PC-9 (cell line): ENCODE measurements at regions not wholly inside any gene's neighbourhood (a gene's known extent, or its start where the extent isn't known, plus 50 kb on each side); places are given as distances from the start of the nearest gene placed in this dataset.

Source experiments
- BruUV-seq: library from RNA; stranded (reverse); fragments of 400-500 nt; replicated peaks from 2 replicates; lab custom pipeline; 2021; lab: Mats Ljungman, UMichigan
- CTCF ChIA-PET: fragments of 300-600 bp; sonication (Branson Sonifier 250); formaldehyde crosslinking; loops from one replicate; lab custom pipeline; 2022; ENCODE audit warnings: antibody characterized with exemption; lab: Charles Lee
- POLR2A ChIA-PET: fragments of 300-600 bp; sonication (Branson Sonifier 250); formaldehyde crosslinking; loops from one replicate; lab custom pipeline; 2022; ENCODE audit warnings: antibody characterized with exemption; ENCODE audit not compliant: unreplicated experiment; lab: Charles Lee
- DNase-seq, 2 experiments: peaks; one replicate each; pipeline versions ENCODE4 v3.0.0 to v3.0.0-alpha.2; 2015 to 2022; ENCODE audit warnings: mixed read lengths in 1 of 2
- H2AFZ ChIP-seq: fragments of 200-600 bp; sonication (generic); 2 replicates; pipeline ENCODE4 v1.8.1; 2017; ENCODE audit warnings: antibody characterized with exemption
- H3F3A ChIP-seq: fragments of 200-600 bp; sonication (generic); 2 replicates; pipeline ENCODE4 v1.8.1; 2017; ENCODE audit warnings: antibody characterized with exemption, mild to moderate bottlenecking, low read depth; ENCODE audit not compliant: insufficient read depth
- H3K27ac ChIP-seq: fragments of 200-600 bp; sonication (generic); 2 replicates; pipeline ENCODE4 v1.6.1; 2016; ENCODE audit warnings: mixed run types
- H3K27me3 ChIP-seq: fragments of 200-600 bp; sonication (generic); 2 replicates; pipeline ENCODE4 v1.6.1; 2016; ENCODE audit warnings: low read depth, mixed run types; ENCODE audit not compliant: insufficient read depth
- H3K36me3 ChIP-seq: fragments of 200-600 bp; sonication (generic); 2 replicates; pipeline ENCODE4 v1.6.1; 2016; ENCODE audit warnings: low read depth, mixed run types
- H3K4me1 ChIP-seq: fragments of 200-600 bp; sonication (generic); replicated peaks from 2 replicates; pipeline ENCODE4 v1.6.1; 2016; ENCODE audit warnings: mixed run types; ENCODE audit not compliant: insufficient read depth
- H3K4me2 ChIP-seq: fragments of 200-600 bp; sonication (generic); 2 replicates; pipeline ENCODE4 v1.6.1; 2017; ENCODE audit warnings: mixed run types
- H3K4me3 ChIP-seq: fragments of 200-600 bp; sonication (generic); 2 replicates; pipeline ENCODE4 v1.6.1; 2016; ENCODE audit warnings: mixed run types
- H3K79me2 ChIP-seq: fragments of 200-600 bp; sonication (generic); 2 replicates; pipeline ENCODE4 v1.6.1; 2017; ENCODE audit warnings: low read depth, mixed run types
- H3K9me2 ChIP-seq: fragments of 200-600 bp; sonication (generic); 2 replicates; pipeline ENCODE4 v1.8.1; 2017; ENCODE audit warnings: mild to moderate bottlenecking; ENCODE audit not compliant: insufficient read depth
- H3K9me3 ChIP-seq: fragments of 200-600 bp; sonication (generic); 2 replicates; pipeline ENCODE4 v1.8.1; 2016; ENCODE audit warnings: low read depth; ENCODE audit not compliant: insufficient read depth
- H4K20me1 ChIP-seq: fragments of 200-600 bp; sonication (generic); 2 replicates; pipeline ENCODE4 v1.8.1; 2017; ENCODE audit not compliant: insufficient read depth
- EZH2 ChIP-seq: fragments of 200-600 bp; sonication (generic); IDR thresholded peaks from 2 replicates; pipeline ENCODE4 v1.8.0; 2017; ENCODE audit warnings: antibody characterized with exemption, low read depth
- intact Hi-C: fragments of 100-400 bp; cut with micrococcal nuclease; formaldehyde crosslinking; loops from one replicate; pipeline ENCODE4 v1.10.0; 2022; ENCODE audit not compliant: unreplicated experiment
- TF ChIP-seq, protein P1 (sequence below): fragments of 200-600 bp; sonication (generic); conservative IDR thresholded peaks from 2 replicates; pipeline ENCODE4 v1.6.1; 2017; ENCODE audit warnings: mixed run types, antibody characterized with exemption, mild to moderate bottlenecking, moderate library complexity

DNA sequence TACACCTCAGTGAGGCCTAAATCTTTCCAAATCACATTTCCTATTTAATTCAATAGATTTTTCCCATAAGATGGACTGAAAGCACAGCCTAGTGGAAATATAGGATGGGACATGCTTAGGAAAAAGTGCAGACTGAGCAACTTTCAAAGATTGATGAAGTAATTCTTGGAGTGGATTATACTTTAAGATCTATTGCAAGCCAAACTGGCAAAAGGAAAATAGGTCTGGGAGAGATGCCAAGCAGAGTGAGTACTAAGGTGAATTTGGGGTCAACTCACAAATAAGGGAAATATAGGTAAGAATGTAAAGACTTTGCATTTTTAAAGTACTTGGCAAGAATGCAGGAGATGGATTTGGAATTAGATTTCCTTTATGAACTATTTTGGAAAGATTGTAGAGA, 170.2 kb upstream of the FOXG1 start:
- no peak overlapping the region for H3K4me3 ChIP-seq
- H3K4me1 ChIP-seq: no peaks in the 10 kb centered on the region
- H3K27ac ChIP-seq: no peak overlapping the region
- no peak overlapping the region for H3K4me2 ChIP-seq
- H4K20me1 ChIP-seq: no peaks in the 10 kb centered on the region
- DNase-seq: no peak
- H3K36me3 ChIP-seq: no peaks in the 10 kb centered on the region
- no TSS peak for BruUV-seq
- TF ChIP-seq, protein P1, sequence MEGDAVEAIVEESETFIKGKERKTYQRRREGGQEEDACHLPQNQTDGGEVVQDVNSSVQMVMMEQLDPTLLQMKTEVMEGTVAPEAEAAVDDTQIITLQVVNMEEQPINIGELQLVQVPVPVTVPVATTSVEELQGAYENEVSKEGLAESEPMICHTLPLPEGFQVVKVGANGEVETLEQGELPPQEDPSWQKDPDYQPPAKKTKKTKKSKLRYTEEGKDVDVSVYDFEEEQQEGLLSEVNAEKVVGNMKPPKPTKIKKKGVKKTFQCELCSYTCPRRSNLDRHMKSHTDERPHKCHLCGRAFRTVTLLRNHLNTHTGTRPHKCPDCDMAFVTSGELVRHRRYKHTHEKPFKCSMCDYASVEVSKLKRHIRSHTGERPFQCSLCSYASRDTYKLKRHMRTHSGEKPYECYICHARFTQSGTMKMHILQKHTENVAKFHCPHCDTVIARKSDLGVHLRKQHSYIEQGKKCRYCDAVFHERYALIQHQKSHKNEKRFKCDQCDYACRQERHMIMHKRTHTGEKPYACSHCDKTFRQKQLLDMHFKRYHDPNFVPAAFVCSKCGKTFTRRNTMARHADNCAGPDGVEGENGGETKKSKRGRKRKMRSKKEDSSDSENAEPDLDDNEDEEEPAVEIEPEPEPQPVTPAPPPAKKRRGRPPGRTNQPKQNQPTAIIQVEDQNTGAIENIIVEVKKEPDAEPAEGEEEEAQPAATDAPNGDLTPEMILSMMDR: no peak
- no peaks in the 10 kb centered on the region for H3K9me2 ChIP-seq
- POLR2A ChIA-PET: no interaction called here
- intact Hi-C loops: no loop called here
- no peaks in the 10 kb centered on the region for H3K79me2 ChIP-seq
- no peaks in the 10 kb centered on the region for H3K27me3 ChIP-seq
- CTCF ChIA-PET: no interaction called here
- no peaks in the 10 kb centered on the region for H3F3A ChIP-seq
- no peak overlapping the region for H2AFZ ChIP-seq
- no peaks in the 10 kb centered on the region for H3K9me3 ChIP-seq

DNA sequence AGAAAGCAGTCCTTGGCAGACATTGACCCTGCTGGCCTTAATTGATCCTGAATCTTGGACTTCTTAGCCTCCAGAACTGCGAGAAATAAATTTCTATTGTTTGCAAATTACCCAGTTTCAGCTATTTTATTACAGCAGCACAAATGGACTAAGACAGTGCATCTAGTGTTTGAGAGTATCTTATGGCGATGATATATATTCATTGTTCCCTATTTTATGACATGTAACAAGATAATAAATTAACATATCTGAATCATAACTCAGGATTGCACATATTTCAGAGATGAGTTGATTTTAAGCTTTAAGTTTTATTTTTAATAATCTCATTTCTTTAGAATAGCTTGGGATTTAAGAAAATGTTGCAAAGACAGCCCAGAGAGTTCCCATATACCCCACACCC, 167.4 kb upstream of the FOXG1 start:
- POLR2A ChIA-PET: no interaction called here

GRCh38 chr14:28599605-28600004, 167.0 kb upstream of the FOXG1 start:
- Histone ChIP-seq H3K9me3 (no peaks in the 10 kb centered on the region), H2AFZ (no peak overlapping the region), H4K20me1 (no peaks in the 10 kb centered on the region), H3F3A (no peaks in the 10 kb centered on the region), H3K4me2 (no peak overlapping the region), H3K9me2 (no peaks in the 10 kb centered on the region), H3K4me3 (no peak overlapping the region), H3K79me2 (no peaks in the 10 kb centered on the region), H3K27me3 (no peaks in the 10 kb centered on the region), H3K36me3 (no peaks in the 10 kb centered on the region), H3K27ac (no peak overlapping the region), H3K4me1 (no peaks in the 10 kb centered on the region)
- ChIA-PET CTCF (no interaction called here), POLR2A (no interaction called here)
- no peak for DNase-seq
- TF ChIP-seq, protein P1: no peak
- TF ChIP-seq EZH2: no peak
- no TSS peak for BruUV-seq
- intact Hi-C loops: no loop called here

More for the DNA sequence above, 167.4 kb upstream of the FOXG1 start:
- Histone ChIP-seq H2AFZ (no peak overlapping the region), H3K27me3 (no peaks in the 10 kb centered on the region), H3K79me2 (no peaks in the 10 kb centered on the region), H3K4me2 (no peak overlapping the region), H3K36me3 (no peaks in the 10 kb centered on the region), H3K9me3 (no peaks in the 10 kb centered on the region), H3K9me2 (no peaks in the 10 kb centered on the region), H3K27ac (no peak overlapping the region), H4K20me1 (no peaks in the 10 kb centered on the region), H3K4me3 (no peak overlapping the region), H3K4me1 (no peaks in the 10 kb centered on the region), H3F3A (no peaks in the 10 kb centered on the region)
- CTCF ChIA-PET: no interaction called here
- no TSS peak for BruUV-seq
- intact Hi-C loops: no loop called here
- TF ChIP-seq, protein P1: no peak
- TF ChIP-seq EZH2: no peak
- DNase-seq: no peak
